PC-3 (cell line): ENCODE measurements at regions not wholly inside any gene's neighbourhood (a gene's known extent, or its start where the extent isn't known, plus 50 kb on each side); places are given as distances from the start of the nearest gene placed in this dataset.

Experiments
- EZH2 ChIP-seq: fragments of 300-600 bp; sonication (generic); IDR thresholded peaks from one replicate; pipeline ENCODE4 v1.6.1; 2017; ENCODE audit warnings: antibody characterized with exemption, mild to moderate bottlenecking, low read length; ENCODE audit not compliant: unreplicated experiment
- EZH2phosphoT487 ChIP-seq: fragments of 300-600 bp; sonication (generic); IDR thresholded peaks from 2 replicates; pipeline ENCODE4 v1.6.1; 2018; ENCODE audit warnings: mild to moderate bottlenecking, antibody characterized with exemption, low read length, borderline replicate concordance
- TF ChIP-seq, protein P1 (sequence below): fragments of 300-600 bp; sonication (generic); conservative IDR thresholded peaks from 2 replicates; pipeline ENCODE4 v1.5.1; 2017; ENCODE audit warnings: antibody characterized with exemption, low read depth, mild to moderate bottlenecking, low read length

- TF ChIP-seq, protein P1, sequence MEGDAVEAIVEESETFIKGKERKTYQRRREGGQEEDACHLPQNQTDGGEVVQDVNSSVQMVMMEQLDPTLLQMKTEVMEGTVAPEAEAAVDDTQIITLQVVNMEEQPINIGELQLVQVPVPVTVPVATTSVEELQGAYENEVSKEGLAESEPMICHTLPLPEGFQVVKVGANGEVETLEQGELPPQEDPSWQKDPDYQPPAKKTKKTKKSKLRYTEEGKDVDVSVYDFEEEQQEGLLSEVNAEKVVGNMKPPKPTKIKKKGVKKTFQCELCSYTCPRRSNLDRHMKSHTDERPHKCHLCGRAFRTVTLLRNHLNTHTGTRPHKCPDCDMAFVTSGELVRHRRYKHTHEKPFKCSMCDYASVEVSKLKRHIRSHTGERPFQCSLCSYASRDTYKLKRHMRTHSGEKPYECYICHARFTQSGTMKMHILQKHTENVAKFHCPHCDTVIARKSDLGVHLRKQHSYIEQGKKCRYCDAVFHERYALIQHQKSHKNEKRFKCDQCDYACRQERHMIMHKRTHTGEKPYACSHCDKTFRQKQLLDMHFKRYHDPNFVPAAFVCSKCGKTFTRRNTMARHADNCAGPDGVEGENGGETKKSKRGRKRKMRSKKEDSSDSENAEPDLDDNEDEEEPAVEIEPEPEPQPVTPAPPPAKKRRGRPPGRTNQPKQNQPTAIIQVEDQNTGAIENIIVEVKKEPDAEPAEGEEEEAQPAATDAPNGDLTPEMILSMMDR: no peak
- no peak for TF ChIP-seq EZH2
- TF ChIP-seq EZH2phosphoT487: no peak
Observed at GRCh38 chr5:118565335-118565971, 422.9 kb downstream of the DTWD2 start.
